Endothelial cell of umbilical vein (primary cell): ENCODE measurements at regions not wholly inside any gene's neighbourhood (a gene's known extent, or its start where the extent isn't known, plus 50 kb on each side); places are given as distances from the start of the nearest gene placed in this dataset.

Source experiments
- BruUV-seq: library from RNA; stranded (reverse); fragments of 400-500 nt; replicated peaks from 2 replicates; lab custom pipeline; 2021; lab: Mats Ljungman, UMichigan
- CTCF ChIA-PET: fragments of 300-600, 350-600 bp; sonication (Branson Sonifier 250); formaldehyde crosslinking; loops from one replicate; lab custom pipeline; 2021; ENCODE audit warnings: antibody characterized with exemption, inconsistent platforms; lab: Charles Lee
- POLR2A ChIA-PET: fragments of 300-600, 350-600 bp; sonication (Branson Sonifier 250); formaldehyde crosslinking; loops from one replicate; lab custom pipeline; 2021; ENCODE audit warnings: antibody characterized with exemption, inconsistent platforms; lab: Charles Lee
- DNase-seq: peaks from one replicate; pipeline ENCODE4 v3.0.0-alpha.2; 2011; ENCODE audit warnings: low read depth, low spot score
- FAIRE-seq: peaks from 2 replicates; lab custom pipeline; 2011; peaks lifted over from hg19 to GRCh38; lab: Jason Lieb, UNC
- H2AFZ ChIP-seq: 2 replicates; pipeline ENCODE4 v1.6.0; 2012; ENCODE audit warnings: low read depth, low read length, control low read depth, inconsistent platforms
- H3K27ac ChIP-seq: 2 replicates; pipeline ENCODE4 v1.5.1; 2011; ENCODE audit warnings: low read depth, mild to moderate bottlenecking, control low read depth, low read length, moderate library complexity; ENCODE audit not compliant: insufficient read depth
- H3K27me3 ChIP-seq, 2 experiments: 2 replicates each; pipeline versions ENCODE4 v1.6.0 to v1.6.1; 2011; ENCODE audit warnings: low read length in 2 of 2, mixed read lengths in 1 of 2; ENCODE audit not compliant: control insufficient read depth in 2 of 2, insufficient read depth in 2 of 2
- H3K36me3 ChIP-seq, 2 experiments: 2 replicates in 1 of 2; 3 replicates in 1 of 2; pipeline ENCODE4 v1.5.1; 2011; ENCODE audit warnings: low read length in 2 of 2, mild to moderate bottlenecking in 1 of 2, moderate library complexity in 1 of 2; ENCODE audit not compliant: control insufficient read depth in 2 of 2, insufficient read depth in 2 of 2; ENCODE audit errors: extremely low read depth in 1 of 2
- H3K4me1 ChIP-seq: 3 replicates; pipeline ENCODE4 v1.5.1; 2011; ENCODE audit warnings: mild to moderate bottlenecking, low read length; ENCODE audit not compliant: control insufficient read depth, insufficient read depth; ENCODE audit errors: extremely low read depth
- H3K4me2 ChIP-seq: 2 replicates; pipeline ENCODE4 v1.6.1; 2011; ENCODE audit warnings: low read length, control low read depth, mixed read lengths; ENCODE audit not compliant: insufficient read depth
- H3K4me3 ChIP-seq, 3 experiments: fragments of 200-600 bp in 1 of 3; sonication (generic), shearing (Covaris generic) in 1 of 3; replicated peaks in 1 of 3; 2 replicates each; pipeline ENCODE4 v1.5.1; 2011 to 2016; ENCODE audit warnings: control low read depth in 3 of 3, low read length in 3 of 3, mild to moderate bottlenecking in 2 of 3, inconsistent platforms in 1 of 3, low read depth in 1 of 3, moderate library complexity in 1 of 3; ENCODE audit not compliant: insufficient read depth in 1 of 3
- H3K79me2 ChIP-seq: 2 replicates; pipeline ENCODE4 v1.6.0; 2012; ENCODE audit warnings: low read length, inconsistent platforms; ENCODE audit not compliant: control insufficient read depth, insufficient read depth
- H3K9ac ChIP-seq: replicated peaks from 2 replicates; pipeline ENCODE3; 2011; ENCODE audit warnings: low read length, control low read depth; ENCODE audit not compliant: insufficient read depth; ENCODE audit errors: extremely low read depth
- H3K9me1 ChIP-seq: replicated peaks from 3 replicates; pipeline ENCODE4 v1.6.0; 2011; ENCODE audit warnings: mild to moderate bottlenecking, low read length; ENCODE audit not compliant: control insufficient read depth, insufficient read depth; ENCODE audit errors: extremely low read depth
- H3K9me3 ChIP-seq: replicated peaks from 2 replicates; pipeline ENCODE4 v1.5.1; 2012; ENCODE audit warnings: low read length, inconsistent platforms; ENCODE audit not compliant: control insufficient read depth, insufficient read depth
- H4K20me1 ChIP-seq: replicated peaks from 2 replicates; pipeline ENCODE3; 2011; ENCODE audit warnings: mild to moderate bottlenecking, low read length; ENCODE audit not compliant: control insufficient read depth, insufficient read depth; ENCODE audit errors: extremely low read depth
- CTCF ChIP-seq, 2 donors: IDR thresholded peaks; 1 replicate in 1 of 2; 2 replicates in 1 of 2; pipeline ENCODE4 v1.5.1; 2011; ENCODE audit warnings: low read length in 2 of 2, mild to moderate bottlenecking in 2 of 2, moderate library complexity in 2 of 2, control low read depth in 1 of 2, inconsistent platforms in 1 of 2, low read depth in 1 of 2; ENCODE audit not compliant: insufficient read depth in 1 of 2; ENCODE audit errors: extremely low read depth in 1 of 2
- EZH2 ChIP-seq: IDR thresholded peaks from 2 replicates; pipeline ENCODE4 v1.6.1; 2012; ENCODE audit warnings: borderline replicate concordance, low read depth, mild to moderate bottlenecking, moderate library complexity, low read length, inconsistent platforms; ENCODE audit not compliant: severe bottlenecking
- FOS ChIP-seq: IDR thresholded peaks from 2 replicates; pipeline ENCODE4 v1.6.1; 2011; ENCODE audit warnings: mild to moderate bottlenecking, low read length, moderate library complexity, borderline replicate concordance; ENCODE audit not compliant: insufficient read depth
- GATA2 ChIP-seq: IDR thresholded peaks from 2 replicates; pipeline ENCODE4 v1.7.0; 2011; ENCODE audit warnings: low read depth, mild to moderate bottlenecking, moderate library complexity, mixed read lengths, low read length; ENCODE audit not compliant: insufficient read length, insufficient read depth
- JUN ChIP-seq: IDR thresholded peaks from 2 replicates; pipeline ENCODE4 v1.6.1; 2011; ENCODE audit warnings: borderline replicate concordance, low read depth; ENCODE audit not compliant: insufficient read length, insufficient read depth
- MAX ChIP-seq: IDR thresholded peaks from 2 replicates; pipeline ENCODE4 v1.6.1; 2011; ENCODE audit not compliant: insufficient read depth, insufficient read length
- MYC ChIP-seq: IDR thresholded peaks from one replicate; pipeline ENCODE4 v1.6.1; 2011; ENCODE audit warnings: mild to moderate bottlenecking, low read depth, low read length
- POLR2A ChIP-seq: IDR thresholded peaks from 2 replicates; pipeline ENCODE4 v1.6.1; 2012; ENCODE audit warnings: low read depth, mild to moderate bottlenecking, control low read depth, low read length
- POLR2AphosphoS5 ChIP-seq: IDR thresholded peaks from 2 replicates; pipeline ENCODE4 v1.6.1; 2012; ENCODE audit warnings: low read depth, mild to moderate bottlenecking, control low read depth, low read length, moderate library complexity; ENCODE audit not compliant: insufficient read depth
- dilution Hi-C: fragments of 300-500 bp; cut with MboI; formaldehyde crosslinking; loops from one replicate; pipeline ENCODE4 v1.15.0; 2019; ENCODE audit warnings: low sequenced_read_pairs; ENCODE audit not compliant: extremely low pct_ligation_motif_present
- intact Hi-C: fragments of 100-400 bp; cut with micrococcal nuclease; formaldehyde crosslinking; loops from one replicate; pipeline ENCODE4 v1.10.0; 2022

GRCh38 chr5:115375893-115376292 is 79.4 kb upstream of the CCDC112 start:
- Histone ChIP-seq H3K9me3 (no peaks in the 10 kb centered on the region), H3K4me1 (peaks cover 3% of the 10 kb centered on the region), H3K79me2 (no peaks in the 10 kb centered on the region), H3K9ac (no peak overlapping the region), H3K4me3 (no peak overlapping the region), H3K27ac (no peak overlapping the region), H3K9me1 (no peaks in the 10 kb centered on the region), H2AFZ (no peak overlapping the region), H3K4me2 (no peak overlapping the region), H4K20me1 (no peaks in the 10 kb centered on the region), H3K36me3 (no peaks in the 10 kb centered on the region), H3K27me3 (no peaks in the 10 kb centered on the region)
- TF ChIP-seq CTCF (IDR thresholded peaks at IDR 0.05; ENCODE audit: extremely low read depth in 1 of 2, insufficient read depth in 1 of 2, low read depth in 1 of 2, low read length in 2 of 2) (no peak), MYC (no peak), MAX (no peak), POLR2A (no peak), GATA2 (no peak), EZH2 (no peak), JUN (no peak), FOS (no peak), POLR2AphosphoS5 (no peak)
- FAIRE-seq (no peak), DNase-seq (no peak)
- ChIA-PET CTCF (interaction anchor here (1.1 to 1.2 kb wide), 4 partner anchors 11 to 66 kb away, joined by 3 to 8 read pairs (median 3); no protein-coding TSS in a partner anchor), POLR2A (no interaction called here)
- intact Hi-C loops = no loop called here
- no TSS peak for BruUV-seq
- dilution Hi-C loops = no loop called here
